GM23338 (cell line): ENCODE measurements at regions not wholly inside any gene's neighbourhood (a gene's known extent, or its start where the extent isn't known, plus 50 kb on each side); places are given as distances from the start of the nearest gene placed in this dataset.

Experiments
- ATAC-seq: fragments of 200-7000 bp; cut with Tn5 transposase; 3 replicates; pipeline ENCODE4 v1.9.1; 2020
- DNase-seq: peaks from one replicate; pipeline ENCODE4 v3.0.0-alpha.2; 2015; ENCODE audit warnings: low spot score
- H2AFZ ChIP-seq: fragments of 200-600 bp; sonication (generic); 2 replicates; pipeline ENCODE4 v1.8.0; 2016; ENCODE audit warnings: antibody characterized with exemption, mild to moderate bottlenecking, moderate library complexity
- H3F3A ChIP-seq: fragments of 200-600 bp; sonication (generic); replicated peaks from 2 replicates; pipeline ENCODE4 v1.8.0; 2017; ENCODE audit warnings: antibody characterized with exemption, mixed run types, low read depth
- H3K27ac ChIP-seq: fragments of 200-600 bp; sonication (generic); 2 replicates; pipeline ENCODE4 v1.6.1; 2016; ENCODE audit warnings: low read depth
- H3K27me3 ChIP-seq: fragments of 200-600 bp; sonication (generic); 2 replicates; pipeline ENCODE4 v1.8.0; 2016; ENCODE audit warnings: mild to moderate bottlenecking, mixed run types, moderate library complexity; ENCODE audit not compliant: insufficient read depth
- H3K36me3 ChIP-seq: fragments of 200-600 bp; sonication (generic); 2 replicates; pipeline ENCODE4 v1.8.0; 2016; ENCODE audit warnings: mild to moderate bottlenecking; ENCODE audit not compliant: insufficient read depth
- H3K4me1 ChIP-seq: fragments of 200-600 bp; sonication (generic); 2 replicates; pipeline ENCODE4 v1.8.0; 2016; ENCODE audit warnings: mild to moderate bottlenecking, moderate library complexity; ENCODE audit not compliant: insufficient read depth
- H3K4me2 ChIP-seq: fragments of 200-600 bp; sonication (generic); 2 replicates; pipeline ENCODE4 v1.7.1; 2017; ENCODE audit warnings: mixed run types
- H3K4me3 ChIP-seq: fragments of 200-600 bp; sonication (generic); 2 replicates; pipeline ENCODE4 v1.6.1; 2016; ENCODE audit warnings: mixed run types
- H3K79me2 ChIP-seq: fragments of 200-600 bp; sonication (generic); replicated peaks from 2 replicates; pipeline ENCODE4 v1.8.0; 2017; ENCODE audit warnings: mild to moderate bottlenecking; ENCODE audit not compliant: insufficient read depth
- H3K9me2 ChIP-seq: fragments of 200-600 bp; sonication (generic); 2 replicates; pipeline ENCODE4 v1.8.0; 2017; ENCODE audit not compliant: insufficient read depth
- H4K20me1 ChIP-seq: fragments of 200-600 bp; sonication (generic); replicated peaks from 2 replicates; pipeline ENCODE4 v1.8.0; 2017; ENCODE audit warnings: mild to moderate bottlenecking; ENCODE audit not compliant: insufficient read depth
- H3K27ac Mint-ChIP-seq: 2 replicates; pipeline ENCODE4 v1.8.0; 2020; ENCODE audit warnings: inconsistent platforms, mild to moderate bottlenecking, moderate library complexity, mixed read lengths
- H3K27me3 Mint-ChIP-seq: 3 replicates; pipeline ENCODE4 v1.8.0; 2022; ENCODE audit warnings: low read depth, mild to moderate bottlenecking, moderate library complexity, mixed read lengths, inconsistent platforms; ENCODE audit not compliant: insufficient read depth, poor library complexity
- H3K36me3 Mint-ChIP-seq: 3 replicates; pipeline ENCODE4 v1.8.0; 2021; ENCODE audit warnings: low read depth, mild to moderate bottlenecking, inconsistent platforms, moderate library complexity, mixed read lengths
- H3K4me1 Mint-ChIP-seq: 3 replicates; pipeline ENCODE4 v1.8.0; 2020; ENCODE audit warnings: mild to moderate bottlenecking, inconsistent platforms, mixed read lengths
- H3K4me3 Mint-ChIP-seq: 3 replicates; pipeline ENCODE4 v1.8.0; 2021; ENCODE audit warnings: moderate library complexity, mild to moderate bottlenecking, inconsistent platforms, mixed read lengths
- H3K9me3 Mint-ChIP-seq: 3 replicates; pipeline ENCODE4 v1.8.0; 2020; ENCODE audit warnings: moderate library complexity, mild to moderate bottlenecking, inconsistent platforms, mixed read lengths
- CREB1 ChIP-seq: fragments of 250-450 bp; sonication (Bioruptor Pico); IDR thresholded peaks from 2 replicates; pipeline ENCODE4 v1.5.0; 2020; ENCODE audit warnings: low read depth, mild to moderate bottlenecking, moderate library complexity
- EZH2 ChIP-seq: fragments of 200-600 bp; sonication (generic); IDR thresholded peaks from one replicate; pipeline ENCODE4 v1.8.0; 2017; ENCODE audit warnings: antibody characterized with exemption, mild to moderate bottlenecking, low read depth; ENCODE audit not compliant: unreplicated experiment
- EZH2phosphoT487 ChIP-seq: fragments of 200-600 bp; sonication (generic); IDR thresholded peaks from one replicate; pipeline ENCODE4 v1.8.1; 2018; ENCODE audit warnings: antibody characterized with exemption; ENCODE audit not compliant: unreplicated experiment
- JUNB ChIP-seq: IDR thresholded peaks from one replicate; pipeline ENCODE4 v1.6.1; 2016; ENCODE audit warnings: antibody characterized with exemption; ENCODE audit not compliant: unreplicated experiment
- NANOG ChIP-seq: IDR thresholded peaks from 2 replicates; pipeline ENCODE4 v1.6.1; 2016; ENCODE audit warnings: antibody characterized with exemption, borderline replicate concordance
- POLR2AphosphoS5 ChIP-seq: IDR thresholded peaks from 2 replicates; pipeline ENCODE4 v1.6.1; 2016; ENCODE audit warnings: antibody characterized with exemption, low read depth
- REST ChIP-seq: IDR thresholded peaks from one replicate; pipeline ENCODE4 v1.6.1; 2018; ENCODE audit warnings: antibody characterized with exemption; ENCODE audit not compliant: unreplicated experiment
- STAT1 ChIP-seq: IDR thresholded peaks from one replicate; pipeline ENCODE4 v1.6.1; 2016; ENCODE audit warnings: antibody characterized with exemption; ENCODE audit not compliant: unreplicated experiment
- ZNF114 ChIP-seq: fragments of 250-450 bp; sonication (Bioruptor Pico); IDR thresholded peaks from 2 replicates; pipeline ENCODE4 v1.5.0; 2020; ENCODE audit warnings: mild to moderate bottlenecking, moderate library complexity
- ZNF331 ChIP-seq: fragments of 250-450 bp; sonication (Bioruptor Pico); IDR thresholded peaks from 2 replicates; pipeline ENCODE4 v1.5.0; 2020; ENCODE audit warnings: low read depth, mild to moderate bottlenecking, moderate library complexity
- ZNF462 ChIP-seq: fragments of 250-450 bp; sonication (Bioruptor Pico); IDR thresholded peaks from 2 replicates; pipeline ENCODE4 v1.5.0; 2020; ENCODE audit warnings: mild to moderate bottlenecking, moderate library complexity
- TF ChIP-seq, protein P1 (sequence below), 2 experiments: fragments of 200-600 bp in 1 of 2; sonication (generic) in 1 of 2; conservative IDR thresholded peaks; 2 replicates each; pipeline versions ENCODE4 v1.5.1 to v1.6.1; 2016 to 2017; ENCODE audit warnings: antibody characterized with exemption in 2 of 2, low read depth in 2 of 2, mild to moderate bottlenecking in 2 of 2, moderate library complexity in 1 of 2
- TF ChIP-seq, protein P2 (sequence below): IDR thresholded peaks from 2 replicates; pipeline ENCODE4 v1.6.1; 2016; ENCODE audit warnings: antibody characterized with exemption

DNA sequence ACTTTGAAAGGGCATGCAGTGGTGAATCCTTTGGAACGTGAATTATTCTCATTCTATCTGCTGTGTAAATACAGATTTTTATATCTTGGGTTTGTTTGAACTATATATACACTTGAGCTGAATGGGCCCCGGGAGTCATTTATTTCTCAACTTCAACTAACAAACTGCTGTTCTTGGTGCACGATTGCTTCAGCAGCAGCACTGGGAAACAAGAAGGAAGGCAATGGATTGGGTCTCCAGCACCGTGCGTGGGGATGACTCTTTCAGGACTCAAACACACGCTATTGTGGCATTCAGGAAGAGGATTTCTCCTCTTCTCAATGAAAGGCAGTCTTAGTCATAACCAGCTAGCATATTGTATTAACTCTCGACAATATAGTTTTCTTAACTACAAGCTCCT, 226.0 kb upstream of the NFE2L3 start:
- Histone ChIP-seq H3K4me3 (no peak overlapping the region), H3K4me1 (peaks cover 5% of the 10 kb centered on the region; the same call in 1 of the 2 replicates), H3K79me2 (no peaks in the 10 kb centered on the region), H3K36me3 (no peaks in the 10 kb centered on the region), H2AFZ (no peak overlapping the region), H4K20me1 (no peaks in the 10 kb centered on the region), H3K27ac (no peak overlapping the region), H3K9me2 (peaks cover 8% of the 10 kb centered on the region), H3K4me2 (no peak overlapping the region), H3F3A (no peaks in the 10 kb centered on the region), H3K27me3 (no peaks in the 10 kb centered on the region)
- ATAC-seq (no peak), DNase-seq (no peak)
- Mint-ChIP-seq H3K4me3 (no peak overlapping the region), H3K27ac (no peak overlapping the region), H3K4me1 (peaks cover 9% of the 10 kb centered on the region), H3K36me3 (no peaks in the 10 kb centered on the region), H3K27me3 (no peaks in the 10 kb centered on the region), H3K9me3 (no peaks in the 10 kb centered on the region)
- TF ChIP-seq REST (no peak), ZNF462 (CRISPR knock-in tag) (no peak), POLR2AphosphoS5 (no peak), STAT1 (no peak), NANOG (no peak), ZNF331 (no peak), ZNF114 (CRISPR knock-in tag) (no peak), EZH2 (no peak), JUNB (no peak), EZH2phosphoT487 (no peak), CREB1 (CRISPR knock-in tag) (no peak)
- TF ChIP-seq, protein P1, sequence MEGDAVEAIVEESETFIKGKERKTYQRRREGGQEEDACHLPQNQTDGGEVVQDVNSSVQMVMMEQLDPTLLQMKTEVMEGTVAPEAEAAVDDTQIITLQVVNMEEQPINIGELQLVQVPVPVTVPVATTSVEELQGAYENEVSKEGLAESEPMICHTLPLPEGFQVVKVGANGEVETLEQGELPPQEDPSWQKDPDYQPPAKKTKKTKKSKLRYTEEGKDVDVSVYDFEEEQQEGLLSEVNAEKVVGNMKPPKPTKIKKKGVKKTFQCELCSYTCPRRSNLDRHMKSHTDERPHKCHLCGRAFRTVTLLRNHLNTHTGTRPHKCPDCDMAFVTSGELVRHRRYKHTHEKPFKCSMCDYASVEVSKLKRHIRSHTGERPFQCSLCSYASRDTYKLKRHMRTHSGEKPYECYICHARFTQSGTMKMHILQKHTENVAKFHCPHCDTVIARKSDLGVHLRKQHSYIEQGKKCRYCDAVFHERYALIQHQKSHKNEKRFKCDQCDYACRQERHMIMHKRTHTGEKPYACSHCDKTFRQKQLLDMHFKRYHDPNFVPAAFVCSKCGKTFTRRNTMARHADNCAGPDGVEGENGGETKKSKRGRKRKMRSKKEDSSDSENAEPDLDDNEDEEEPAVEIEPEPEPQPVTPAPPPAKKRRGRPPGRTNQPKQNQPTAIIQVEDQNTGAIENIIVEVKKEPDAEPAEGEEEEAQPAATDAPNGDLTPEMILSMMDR (conservative IDR thresholded peaks at IDR 0.05; ENCODE audit: low read depth in 2 of 2): no peak
- TF ChIP-seq, protein P2, sequence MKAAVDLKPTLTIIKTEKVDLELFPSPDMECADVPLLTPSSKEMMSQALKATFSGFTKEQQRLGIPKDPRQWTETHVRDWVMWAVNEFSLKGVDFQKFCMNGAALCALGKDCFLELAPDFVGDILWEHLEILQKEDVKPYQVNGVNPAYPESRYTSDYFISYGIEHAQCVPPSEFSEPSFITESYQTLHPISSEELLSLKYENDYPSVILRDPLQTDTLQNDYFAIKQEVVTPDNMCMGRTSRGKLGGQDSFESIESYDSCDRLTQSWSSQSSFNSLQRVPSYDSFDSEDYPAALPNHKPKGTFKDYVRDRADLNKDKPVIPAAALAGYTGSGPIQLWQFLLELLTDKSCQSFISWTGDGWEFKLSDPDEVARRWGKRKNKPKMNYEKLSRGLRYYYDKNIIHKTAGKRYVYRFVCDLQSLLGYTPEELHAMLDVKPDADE: no peak
